ENCODE measurements at regions not wholly inside any gene's neighbourhood (a gene's known extent, or its start where the extent isn't known, plus 50 kb on each side); places are given as distances from the start of the nearest gene placed in this dataset.

DNA sequence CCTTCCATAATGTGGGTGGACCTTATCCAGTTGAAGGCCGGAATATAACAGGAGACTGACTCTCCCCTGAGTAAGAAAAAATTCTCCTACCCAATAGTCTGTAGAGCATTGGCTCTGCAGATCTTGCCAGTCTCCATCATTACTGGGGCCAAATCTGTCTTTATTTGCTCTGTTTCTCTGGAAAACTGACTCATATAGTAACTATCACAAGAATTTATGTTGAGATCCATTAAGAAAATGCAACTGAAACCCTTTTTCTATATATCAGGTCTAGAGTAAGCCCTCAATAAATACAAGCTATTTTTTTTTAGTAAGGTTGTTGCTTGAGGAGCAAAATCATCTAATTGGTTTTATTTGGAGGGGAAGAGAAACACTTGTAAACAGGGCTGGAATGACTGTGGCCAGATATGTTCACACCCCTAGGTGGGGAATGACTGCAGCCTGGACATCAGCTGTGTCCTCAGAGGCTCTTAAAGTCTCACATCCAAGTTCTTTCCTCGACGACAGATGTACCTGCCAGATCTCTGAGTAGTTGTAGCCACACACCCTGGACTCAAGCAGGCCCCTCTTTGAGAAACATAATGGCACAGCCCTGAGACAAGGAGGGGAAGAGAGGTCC lies 339.7 kb downstream of the TNS1 start:
- TF ChIP-seq, protein P1, sequence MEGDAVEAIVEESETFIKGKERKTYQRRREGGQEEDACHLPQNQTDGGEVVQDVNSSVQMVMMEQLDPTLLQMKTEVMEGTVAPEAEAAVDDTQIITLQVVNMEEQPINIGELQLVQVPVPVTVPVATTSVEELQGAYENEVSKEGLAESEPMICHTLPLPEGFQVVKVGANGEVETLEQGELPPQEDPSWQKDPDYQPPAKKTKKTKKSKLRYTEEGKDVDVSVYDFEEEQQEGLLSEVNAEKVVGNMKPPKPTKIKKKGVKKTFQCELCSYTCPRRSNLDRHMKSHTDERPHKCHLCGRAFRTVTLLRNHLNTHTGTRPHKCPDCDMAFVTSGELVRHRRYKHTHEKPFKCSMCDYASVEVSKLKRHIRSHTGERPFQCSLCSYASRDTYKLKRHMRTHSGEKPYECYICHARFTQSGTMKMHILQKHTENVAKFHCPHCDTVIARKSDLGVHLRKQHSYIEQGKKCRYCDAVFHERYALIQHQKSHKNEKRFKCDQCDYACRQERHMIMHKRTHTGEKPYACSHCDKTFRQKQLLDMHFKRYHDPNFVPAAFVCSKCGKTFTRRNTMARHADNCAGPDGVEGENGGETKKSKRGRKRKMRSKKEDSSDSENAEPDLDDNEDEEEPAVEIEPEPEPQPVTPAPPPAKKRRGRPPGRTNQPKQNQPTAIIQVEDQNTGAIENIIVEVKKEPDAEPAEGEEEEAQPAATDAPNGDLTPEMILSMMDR (IDR thresholded peaks at IDR 0.05; ENCODE audit: low read depth, low read length, poor library complexity, severe bottlenecking), result no peak
- TF ChIP-seq EZH2phosphoT487 (IDR thresholded peaks at IDR 0.05; ENCODE audit: borderline replicate concordance, low read length), result no peak

Data from DOHH2 (cell line).